ENCODE measurements at regions not wholly inside any gene's neighbourhood (a gene's known extent, or its start where the extent isn't known, plus 50 kb on each side); places are given as distances from the start of the nearest gene placed in this dataset.
"Not testable (repeated sequence)": the region's sequence is repeated elsewhere in the genome, so short reads cannot be mapped to it uniquely, and the experiment has no call there.

DNA sequence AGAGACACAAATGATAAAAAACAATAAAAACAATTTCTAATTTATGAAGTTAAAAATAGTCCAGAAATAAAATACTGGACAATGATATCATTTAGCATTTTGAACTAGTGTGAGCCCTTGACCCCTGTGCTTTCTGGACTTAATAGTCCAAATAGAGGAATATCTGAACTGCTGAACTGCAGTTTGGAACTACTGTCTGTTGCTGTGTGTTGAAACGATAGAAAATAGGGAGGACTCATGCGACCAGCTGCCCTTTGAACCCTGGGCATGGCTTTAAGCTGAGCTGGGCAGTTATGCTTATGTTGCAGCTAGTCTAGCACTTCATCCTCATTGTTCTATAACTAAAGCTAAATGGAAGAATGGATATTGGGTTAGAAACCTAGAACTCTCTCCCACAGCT is 99.5 kb downstream of the FMR1NB start:
- DNase-seq = no peak

DNA sequence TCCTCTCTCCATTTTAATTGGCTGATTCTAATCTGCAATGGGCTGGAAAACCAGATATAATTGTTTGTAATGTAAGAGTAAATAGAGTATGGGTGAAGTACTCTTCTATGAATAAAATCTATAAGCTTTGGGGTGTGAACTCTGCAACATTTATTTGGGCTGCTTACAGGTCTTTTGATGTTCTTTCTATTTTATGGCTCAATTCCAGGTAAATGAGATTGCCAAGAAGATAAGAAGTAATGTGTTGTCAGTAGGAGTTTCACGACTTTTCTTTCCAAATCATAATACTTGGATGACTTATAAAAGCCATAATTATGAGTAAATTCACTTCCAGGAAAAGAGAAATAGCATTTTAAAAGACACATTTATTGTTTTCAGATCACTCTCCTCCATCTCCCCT is 103.5 kb downstream of the FMR1NB start:
- DNase-seq = no peak

DNA sequence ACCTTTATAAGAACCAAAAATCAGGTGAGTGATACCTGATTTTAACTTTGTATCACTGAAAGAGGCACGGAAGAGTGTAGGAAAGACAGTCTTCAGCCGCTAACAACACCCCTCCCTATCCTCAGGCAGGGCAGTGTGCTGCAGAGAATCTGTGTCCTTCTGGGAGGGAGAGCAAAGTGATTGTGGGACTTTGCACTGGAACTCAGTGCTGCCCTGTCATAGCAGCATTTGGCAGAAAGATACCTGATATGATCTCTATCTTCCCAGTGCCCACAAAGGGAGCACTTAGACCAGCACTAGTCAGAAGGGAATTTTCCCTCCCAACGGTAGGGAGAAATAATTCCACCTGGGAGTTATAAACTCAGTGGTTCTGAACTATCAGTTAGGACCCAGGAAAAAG is 139.0 kb downstream of the FMR1NB start:
- DNase-seq = no peak

DNA sequence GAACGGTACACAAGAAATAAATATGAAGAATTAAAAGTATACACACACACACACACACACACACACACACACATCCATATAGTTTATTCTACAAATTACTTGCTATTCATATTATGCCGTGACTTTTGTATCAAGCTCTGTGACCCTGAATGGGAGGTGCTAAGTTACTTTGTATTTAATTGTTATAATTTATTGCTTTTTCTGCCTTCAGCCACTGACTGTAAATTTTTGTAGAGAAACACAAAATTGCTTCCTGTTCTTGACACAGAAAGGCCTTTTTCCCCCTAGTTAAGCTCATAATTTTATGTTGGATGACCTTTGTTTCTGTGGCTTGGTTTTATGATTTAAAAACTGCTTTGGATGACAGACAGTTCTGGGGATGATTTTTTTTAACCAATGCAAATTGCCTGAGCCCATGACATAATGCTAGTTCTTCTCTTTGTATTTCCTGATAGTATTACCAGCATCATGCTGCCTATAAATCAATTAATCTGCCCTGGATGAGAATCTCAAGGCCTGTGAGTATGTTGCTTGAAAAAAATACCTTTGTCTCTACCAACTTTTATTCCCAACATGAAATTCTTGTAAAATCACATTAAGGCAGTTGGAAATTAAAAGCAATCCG is 140.0 kb downstream of the FMR1NB start:
- no peak for DNase-seq

DNA sequence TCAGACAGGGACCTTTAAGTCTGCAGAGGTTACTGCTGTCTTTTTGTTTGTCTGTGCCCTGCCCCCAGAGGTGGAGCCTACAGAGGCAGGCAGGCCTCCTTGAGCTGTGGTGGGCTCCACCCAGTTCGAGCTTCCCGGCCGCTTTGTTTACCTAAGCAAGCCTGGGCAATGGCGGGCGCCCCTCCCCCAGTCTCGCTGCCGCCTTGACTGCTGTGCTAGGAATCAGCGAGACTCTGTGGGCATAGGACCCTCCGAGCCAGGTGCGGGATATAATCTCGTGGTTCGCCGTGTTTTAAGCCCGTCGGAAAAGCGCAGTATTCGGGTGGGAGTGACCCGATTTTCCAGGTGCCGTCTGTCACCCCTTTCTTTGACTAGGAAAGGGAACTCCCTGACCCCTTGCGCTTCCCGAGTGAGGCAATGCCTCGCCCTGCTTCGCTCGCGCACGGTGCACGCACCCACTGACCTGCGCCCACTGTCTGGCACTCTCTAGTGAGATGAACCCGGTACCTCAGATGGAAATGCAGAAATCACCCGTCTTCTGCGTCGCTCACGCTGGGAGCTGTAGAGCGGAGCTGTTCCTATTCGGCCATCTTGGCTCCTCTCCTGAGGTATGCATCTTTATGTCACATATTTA is 147.9 kb downstream of the FMR1NB start:
- DNase-seq = not testable (repeated sequence)

DNA sequence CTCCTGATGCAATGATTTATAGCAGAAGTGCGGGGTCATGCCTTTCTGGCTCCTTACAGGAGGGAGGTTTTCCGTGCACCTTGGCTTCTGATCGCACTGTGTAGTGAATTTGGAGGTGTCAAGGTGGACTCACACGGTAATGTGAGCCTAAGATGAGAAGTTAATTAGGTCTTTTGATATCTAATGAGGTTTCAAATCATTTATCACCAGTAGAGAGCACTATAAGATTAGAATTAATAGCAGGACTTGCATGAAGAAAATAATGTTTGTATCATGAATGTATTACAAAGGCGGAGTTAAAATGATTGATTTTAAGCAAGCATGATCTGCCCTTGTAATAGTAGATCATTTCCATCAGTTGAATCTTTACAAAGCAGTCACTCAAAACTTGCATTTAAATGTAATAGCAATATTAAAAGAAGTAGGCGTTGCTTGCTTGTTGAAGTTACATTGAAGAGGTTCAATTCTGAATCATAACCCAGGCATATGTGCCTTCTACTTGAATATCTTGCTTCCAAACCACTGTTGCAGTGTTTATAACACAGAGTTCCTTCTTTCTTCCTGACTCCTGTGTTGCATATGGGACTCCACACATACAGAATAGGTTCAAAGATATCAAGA is 152.1 kb downstream of the FMR1NB start:
- no peak for DNase-seq

DNA sequence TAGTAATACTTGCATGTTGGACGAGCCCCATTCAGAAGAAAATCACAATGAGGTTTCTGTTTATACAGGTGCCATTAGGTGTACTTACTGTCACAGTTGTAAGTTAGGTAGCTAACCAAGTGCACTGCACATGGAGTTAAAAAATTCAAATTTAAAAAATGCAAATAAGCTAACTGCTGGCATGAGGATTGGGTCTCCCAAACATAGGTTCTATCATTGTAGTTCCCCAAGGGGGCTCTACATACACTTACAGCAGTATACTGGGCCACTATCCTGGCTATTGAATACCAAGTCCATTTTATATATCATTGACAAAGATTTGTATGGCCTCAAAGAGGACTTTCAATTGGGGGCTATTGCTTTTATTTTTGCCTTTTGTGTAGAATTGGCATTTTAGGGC is 153.4 kb downstream of the FMR1NB start:
- no peak for DNase-seq

DNA sequence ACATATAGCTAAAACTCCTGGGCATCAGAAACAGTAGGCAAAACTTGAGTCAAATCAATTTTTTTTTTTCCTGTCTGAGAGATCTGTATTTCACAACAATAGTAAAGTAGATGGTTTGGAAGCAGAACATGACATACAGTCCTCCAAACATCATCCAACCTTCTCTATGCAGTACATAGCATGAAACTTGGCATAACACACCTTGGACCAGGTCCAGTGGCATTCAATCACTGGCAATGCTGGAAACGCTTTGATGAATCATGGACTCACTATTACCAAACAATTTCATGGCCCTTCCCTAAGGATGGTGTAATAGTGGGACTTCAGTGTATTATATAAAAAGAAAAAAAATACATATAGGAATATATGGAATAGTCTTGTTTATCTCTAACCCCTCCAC is 154.6 kb downstream of the FMR1NB start:
- no peak for DNase-seq

DNA sequence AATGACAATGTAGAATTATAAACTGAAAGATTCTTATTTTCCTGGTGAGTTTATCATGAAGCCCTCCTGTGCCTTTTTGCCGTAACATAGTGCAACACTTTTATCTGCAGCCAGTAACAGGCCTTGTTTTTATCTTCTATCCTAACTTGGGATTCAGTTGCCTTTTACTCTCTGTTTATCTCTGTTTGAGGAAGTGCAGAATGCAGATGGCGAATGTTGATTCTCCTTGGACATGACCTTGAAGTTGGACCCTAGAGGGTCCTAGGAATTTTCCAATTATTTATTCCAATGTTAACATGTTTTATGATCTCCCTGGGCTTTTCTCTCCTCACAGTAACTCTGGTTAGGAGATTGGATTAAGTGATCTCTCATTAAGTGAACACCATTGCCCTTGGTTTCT is 165.0 kb downstream of the FMR1NB start:
- no peak for DNase-seq

DNA sequence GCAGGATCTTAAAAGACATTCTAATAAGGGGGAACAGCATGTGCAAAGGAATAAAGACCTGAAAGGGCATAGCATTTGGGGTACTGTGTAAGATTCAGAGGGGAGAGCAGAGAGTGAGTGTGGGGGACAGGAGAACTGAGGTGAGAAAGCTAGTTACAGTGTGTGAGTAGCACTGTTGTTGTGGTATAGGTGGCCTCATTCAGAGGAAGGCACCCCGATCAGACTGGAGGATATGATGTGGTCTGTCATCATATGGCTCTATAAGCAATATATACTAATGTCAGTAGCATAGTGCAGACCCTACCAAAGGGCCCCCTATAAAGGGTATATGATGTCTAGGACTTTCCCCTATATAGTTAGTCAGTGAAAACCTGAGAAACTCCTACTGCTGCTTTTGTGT is 175.8 kb downstream of the FMR1NB start:
- no peak for DNase-seq

DNA sequence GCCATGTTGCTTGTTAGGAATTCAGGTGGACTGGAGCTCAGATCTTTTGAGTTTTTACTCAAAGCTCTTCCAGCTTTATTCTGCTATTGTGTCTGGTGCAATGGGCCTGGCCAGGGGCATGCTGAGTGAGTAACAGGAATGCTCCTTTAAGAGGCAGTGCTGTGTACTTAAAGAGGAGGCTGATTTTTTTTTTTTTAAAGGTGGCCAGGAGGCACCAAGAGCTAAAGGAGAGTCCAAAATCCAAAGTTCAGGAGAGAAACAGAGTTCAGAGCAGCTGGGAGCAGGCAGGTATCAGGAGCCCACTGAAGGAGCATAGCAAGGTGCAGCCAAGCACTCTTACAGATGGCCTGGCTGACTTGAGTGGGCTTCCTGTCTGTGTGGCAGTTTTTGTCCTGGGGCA is 178.7 kb downstream of the FMR1NB start:
- no peak for DNase-seq

DNA sequence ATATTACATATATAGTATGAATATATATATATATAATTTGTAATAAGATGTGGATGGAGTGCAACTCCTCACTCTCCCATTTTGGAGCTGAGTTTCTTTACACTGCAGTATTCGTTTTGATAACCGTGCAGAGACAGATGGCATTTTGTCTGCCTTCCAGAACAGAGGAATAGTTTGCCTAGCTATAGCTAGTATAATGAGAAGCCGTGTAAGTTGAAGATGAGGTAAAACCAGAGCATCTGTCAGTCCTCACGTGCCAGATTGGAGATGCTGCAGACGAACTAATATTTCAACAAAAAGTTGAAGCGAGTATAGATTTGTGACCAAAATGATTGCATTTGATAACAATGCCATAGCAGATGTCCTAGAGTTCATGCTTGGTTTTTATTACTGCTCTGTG is 180.6 kb downstream of the FMR1NB start:
- DNase-seq = no peak

DNA sequence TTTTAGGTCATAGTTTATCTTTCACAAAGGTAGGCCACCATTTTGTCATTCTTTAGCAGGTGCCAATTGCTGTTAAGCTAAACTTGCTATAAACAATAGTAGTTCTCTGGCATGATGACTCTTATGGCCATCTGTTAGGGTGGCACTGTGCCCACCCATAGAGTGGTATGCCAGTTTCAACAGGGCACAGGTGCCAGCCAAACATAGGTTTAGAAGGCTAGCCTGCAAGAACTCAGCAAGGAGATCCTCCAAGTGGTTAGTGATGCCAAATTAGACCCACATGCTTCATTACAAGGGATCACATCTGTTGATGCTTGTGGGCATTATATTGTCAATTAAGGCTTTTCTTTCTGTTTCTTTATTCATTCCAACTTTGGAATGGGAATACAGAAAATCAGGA is 204.5 kb downstream of the FMR1NB start:
- DNase-seq = no peak

DNA sequence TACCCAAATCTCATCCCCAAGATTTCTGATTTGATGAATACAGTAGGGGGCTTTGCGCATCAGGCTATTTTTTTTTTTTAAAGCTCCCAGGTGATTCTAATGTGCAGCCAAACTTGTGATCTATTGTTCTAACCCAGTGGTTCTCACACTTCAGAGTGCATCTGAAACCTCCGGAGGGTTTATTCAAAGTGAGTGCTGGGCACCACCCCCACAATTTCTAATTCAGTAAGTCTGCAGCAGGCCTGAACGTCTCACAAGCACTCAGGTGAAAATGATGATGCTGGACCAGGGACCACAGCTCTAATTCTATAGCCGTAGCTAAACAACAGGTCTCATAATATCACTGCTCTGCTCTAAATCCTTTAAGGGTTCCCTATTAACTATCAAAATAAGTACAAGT is 211.4 kb downstream of the FMR1NB start:
- no peak for DNase-seq

DNA sequence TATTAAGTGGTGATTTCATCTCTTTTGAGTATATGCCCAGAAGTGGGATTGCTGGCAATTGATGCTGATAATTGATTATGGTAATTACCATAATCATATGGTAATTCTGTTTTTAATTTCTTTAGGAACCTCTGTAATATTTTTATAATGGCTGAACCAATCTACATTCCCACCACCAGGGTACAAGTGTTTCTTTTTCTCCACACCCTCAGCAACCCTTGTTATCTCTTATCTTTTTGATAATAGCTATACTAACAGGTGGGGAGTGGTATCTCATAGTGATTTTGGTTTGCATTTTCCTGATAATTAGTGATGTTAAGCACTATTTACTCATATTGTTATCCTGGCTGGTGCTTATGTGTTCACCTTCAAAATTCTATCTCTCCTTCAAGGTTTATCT is 212.6 kb downstream of the FMR1NB start:
- DNase-seq = no peak

DNA sequence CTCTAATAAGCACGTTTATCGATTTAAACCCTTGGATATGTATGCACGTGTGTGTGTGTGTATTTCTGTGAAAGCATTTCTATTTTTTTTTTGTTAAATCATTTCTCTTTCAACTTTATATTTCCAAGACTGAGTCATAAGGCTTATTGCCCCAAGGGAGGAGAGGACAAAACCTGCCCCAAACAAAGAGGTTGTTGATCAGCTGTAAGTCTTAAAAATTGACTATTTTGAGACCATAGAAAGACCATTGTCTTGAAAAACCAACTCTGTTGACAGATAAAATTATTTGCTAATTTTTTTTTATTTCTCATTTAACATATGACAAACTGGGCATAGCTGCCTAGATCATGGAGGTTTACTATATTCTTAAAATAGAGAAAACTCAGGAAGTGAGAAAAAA is 222.4 kb downstream of the FMR1NB start:
- DNase-seq = no peak

DNA sequence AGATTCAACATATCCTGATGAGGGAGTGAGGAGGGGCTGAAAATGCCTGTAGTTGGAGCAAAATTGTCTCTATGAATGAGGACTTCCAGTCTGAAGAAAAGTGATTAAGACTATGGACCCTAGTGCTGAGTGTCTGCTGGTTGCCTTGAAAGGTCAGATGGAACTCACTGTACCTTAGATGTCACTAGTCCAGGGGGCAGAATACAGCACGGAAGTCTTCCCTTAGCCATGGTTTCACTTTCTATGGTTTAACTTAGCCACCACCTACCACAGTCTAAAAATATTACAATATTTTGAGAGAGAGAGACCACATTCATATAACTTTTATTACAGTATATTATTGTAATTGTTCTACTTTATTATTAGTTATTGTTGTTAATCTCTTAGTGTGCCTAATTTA is 223.1 kb downstream of the FMR1NB start:
- DNase-seq = no peak

DNA sequence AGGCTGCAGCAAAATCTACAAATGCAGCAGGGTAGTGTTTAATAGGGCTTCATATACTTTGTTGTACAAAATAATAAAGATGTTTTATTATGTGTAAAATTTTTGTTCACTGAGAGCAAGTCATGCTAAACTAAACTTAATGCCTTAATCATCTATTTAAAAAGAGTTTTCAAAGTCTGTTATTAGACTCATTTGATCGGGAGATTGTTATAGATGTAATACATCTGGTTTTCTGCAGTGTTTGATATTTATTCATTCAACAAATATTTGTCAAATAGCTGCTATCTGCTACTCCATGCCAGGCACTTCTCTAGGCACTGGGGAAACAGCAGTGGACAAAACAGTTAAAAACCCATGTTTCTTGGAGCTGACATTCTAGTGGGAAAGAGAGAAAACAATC is 233.6 kb downstream of the FMR1NB start:
- no peak for DNase-seq

DNA sequence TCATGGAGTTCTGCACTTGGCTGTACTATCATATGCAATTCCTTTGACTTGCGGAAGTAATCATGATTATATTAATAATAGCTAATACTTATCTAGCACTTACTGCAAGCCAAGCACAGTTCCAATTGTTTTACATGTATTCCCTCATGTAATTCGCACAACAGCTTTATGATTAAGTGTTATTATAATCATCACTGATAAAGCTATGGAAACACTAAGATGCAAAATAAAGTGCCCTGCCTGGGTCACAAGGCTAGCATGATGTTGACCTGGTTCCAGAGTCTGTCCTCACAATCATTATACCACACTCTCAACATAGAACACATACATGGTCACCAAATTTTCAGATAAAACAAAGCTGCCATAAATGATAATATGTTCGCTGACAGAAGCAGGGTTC is 234.6 kb downstream of the FMR1NB start:
- no peak for DNase-seq

DNA sequence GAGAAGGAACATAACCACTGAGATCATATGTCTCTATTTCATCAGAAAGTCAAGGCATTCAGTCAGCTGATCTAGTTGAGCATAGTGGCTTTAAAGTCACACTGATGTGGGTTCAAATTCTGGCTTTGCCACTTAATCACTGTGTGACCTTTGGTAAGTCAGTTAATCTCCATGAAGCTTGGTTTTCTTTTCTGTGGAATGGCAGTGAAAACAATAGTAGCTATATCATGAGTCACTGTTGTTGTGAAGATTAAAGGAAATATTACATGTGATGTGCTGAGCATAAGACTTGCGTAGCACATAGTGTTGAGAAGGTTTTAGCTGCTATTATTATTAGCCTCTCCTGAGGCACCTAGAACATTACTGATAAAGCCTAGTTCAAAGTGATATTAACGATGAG is 242.2 kb downstream of the FMR1NB start:
- DNase-seq = no peak

DNA sequence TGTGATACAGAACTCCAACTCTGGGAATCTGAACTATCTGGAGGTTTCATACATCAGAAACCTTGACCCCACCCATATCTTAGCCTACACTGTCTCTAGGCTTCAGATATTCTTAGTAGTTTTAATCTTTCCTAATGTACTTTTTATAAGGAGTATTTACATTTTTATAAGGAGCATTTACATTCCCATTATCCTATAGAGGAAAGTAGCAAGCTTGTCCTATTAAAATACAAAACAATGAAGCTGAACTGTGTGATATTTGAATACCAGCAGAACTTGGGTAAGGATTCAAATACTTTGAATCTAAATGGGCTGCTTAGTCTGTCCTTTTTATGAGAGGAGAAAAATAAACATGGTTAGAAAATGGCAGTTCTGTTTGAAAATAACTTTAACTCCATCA is 247.4 kb downstream of the FMR1NB start:
- no peak for DNase-seq

DNA sequence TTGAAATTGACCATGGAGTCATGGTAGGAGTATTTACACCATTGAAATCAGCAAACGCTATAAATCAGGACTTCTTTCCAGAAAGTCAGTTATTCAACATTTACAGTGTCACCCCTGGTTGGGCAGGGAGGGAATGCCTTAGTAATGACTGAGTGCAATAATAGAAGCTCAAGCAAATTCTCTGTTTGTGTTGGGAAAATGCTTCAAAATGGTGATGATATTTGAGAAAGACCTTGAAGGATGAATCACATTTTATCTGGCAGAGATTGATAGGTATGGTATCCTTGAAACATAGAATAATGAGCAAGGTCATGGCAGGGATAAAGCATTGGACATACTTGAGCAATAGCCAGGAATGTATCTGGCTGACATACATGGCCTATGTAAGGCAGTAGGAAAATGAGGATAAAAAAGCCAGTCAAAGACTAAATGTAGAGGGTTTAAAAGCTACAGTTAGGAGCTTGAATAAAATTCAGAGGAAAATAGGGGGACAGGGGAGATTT is 248.7 kb downstream of the FMR1NB start:
- DNase-seq = no peak

DNA sequence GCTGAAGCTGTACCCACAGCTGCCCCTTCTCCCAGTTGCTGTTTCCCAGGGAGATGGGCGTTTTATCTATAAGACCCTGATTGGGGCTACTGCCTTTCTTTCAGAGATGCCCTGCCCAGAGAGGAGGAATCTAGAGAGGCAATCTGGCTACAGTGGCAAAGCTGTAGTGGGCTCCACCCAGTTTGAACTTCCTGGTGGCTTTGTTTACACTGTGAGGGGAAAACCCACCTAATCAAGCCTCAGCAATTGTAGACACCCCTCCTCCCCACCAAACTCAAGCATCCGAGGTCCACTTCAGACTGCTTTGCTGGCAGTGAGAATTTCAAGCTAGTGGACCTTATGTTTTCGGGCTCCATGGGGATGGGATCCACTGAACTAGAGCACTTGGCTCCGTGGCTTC is 240.4 kb upstream of the AFF2 start:
- no peak for DNase-seq

DNA sequence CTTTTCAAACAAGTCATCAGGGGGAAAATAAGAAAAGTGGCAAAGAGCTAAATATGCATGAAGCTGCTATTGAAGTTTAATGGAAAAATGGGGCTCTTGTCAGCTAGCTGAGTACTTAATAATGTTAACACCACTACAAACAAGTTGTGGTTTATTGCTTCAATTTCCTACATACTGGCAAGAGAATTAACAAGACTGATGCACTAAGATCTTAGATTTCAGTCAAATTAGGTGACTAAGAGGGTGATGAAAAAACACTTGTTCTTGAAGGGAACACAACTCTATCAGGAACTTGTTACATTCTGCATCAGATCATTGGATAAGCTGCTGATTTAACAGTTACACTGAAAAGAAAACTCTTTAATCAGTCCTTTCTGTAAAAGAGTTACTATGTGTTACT is 234.6 kb upstream of the AFF2 start:
- no peak for DNase-seq

DNA sequence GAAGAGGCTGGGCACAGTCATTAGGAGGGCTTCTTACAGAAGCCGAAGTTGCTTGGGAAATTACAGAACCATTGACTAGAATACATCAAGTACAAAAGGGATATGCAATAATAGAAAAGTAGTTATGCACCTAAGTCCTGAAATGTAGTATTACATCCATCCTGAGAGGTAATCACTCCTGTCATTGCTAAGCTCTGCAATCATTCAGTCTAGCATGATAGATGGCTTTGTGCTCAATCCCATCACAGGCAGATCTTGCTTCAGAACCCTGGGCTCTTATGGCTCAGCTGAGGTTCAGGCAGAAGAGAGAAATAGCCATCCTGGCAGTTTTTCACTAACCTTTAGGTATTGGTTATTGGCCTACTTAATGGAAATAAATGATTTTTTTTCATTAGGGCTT is 231.7 kb upstream of the AFF2 start:
- DNase-seq = no peak
